ENCODE measurements at regions not wholly inside any gene's neighbourhood (a gene's known extent, or its start where the extent isn't known, plus 50 kb on each side); places are given as distances from the start of the nearest gene placed in this dataset.

GRCh38 chr9:108197008-108197365, 658.8 kb downstream of the ACTL7B start:
- no peaks in the 10 kb centered on the region for H3K9me3 ChIP-seq (ENCODE audit: low read length)
- H3K9me2 ChIP-seq (ENCODE audit: low read depth, low read length), result no peaks in the 10 kb centered on the region
- no peaks in the 10 kb centered on the region for H3K79me2 ChIP-seq (ENCODE audit: insufficient read depth, low read length)
- H3K4me3 ChIP-seq (ENCODE audit: low read depth, low read length, poor library complexity, severe bottlenecking), result no peak overlapping the region
- no peaks in the 10 kb centered on the region for H3K4me1 ChIP-seq (ENCODE audit: insufficient read depth, low read length, severe bottlenecking)
- H3K36me3 ChIP-seq (ENCODE audit: insufficient read depth, low read length), result no peaks in the 10 kb centered on the region
- no peak overlapping the region for H3K4me2 ChIP-seq (ENCODE audit: low read length)
- H3K27me3 ChIP-seq (ENCODE audit: insufficient read depth, low read length), result no peaks in the 10 kb centered on the region
- no peak overlapping the region for H2AFZ ChIP-seq (ENCODE audit: low read length)
- H3K9ac ChIP-seq (ENCODE audit: low read length), result no peak overlapping the region
- H3K27ac ChIP-seq (ENCODE audit: low read depth, low read length, poor library complexity, severe bottlenecking), result no peak overlapping the region
- TF ChIP-seq EZH2 (IDR thresholded peaks at IDR 0.05; ENCODE audit: borderline replicate concordance, low read length), result no peak
- TF ChIP-seq CTCF (IDR thresholded peaks at IDR 0.05; ENCODE audit: low read length), result no peak
- no peaks in the 10 kb centered on the region for H4K20me1 ChIP-seq (ENCODE audit: insufficient read depth, low read length)
- H3F3A ChIP-seq (ENCODE audit: insufficient read depth, low read length), result no peaks in the 10 kb centered on the region

GRCh38 chr9:108196332-108197007, 659.3 kb downstream of the ACTL7B start:
- Histone ChIP-seq H3K27me3 (ENCODE audit: insufficient read depth, low read length) (no peaks in the 10 kb centered on the region), H3K79me2 (ENCODE audit: insufficient read depth, low read length) (no peaks in the 10 kb centered on the region), H3K4me2 (ENCODE audit: low read length) (no peak overlapping the region), H2AFZ (ENCODE audit: low read length) (no peak overlapping the region), H3K9me2 (ENCODE audit: low read depth, low read length) (no peaks in the 10 kb centered on the region), H3K9me3 (ENCODE audit: low read length) (no peaks in the 10 kb centered on the region), H4K20me1 (ENCODE audit: insufficient read depth, low read length) (no peaks in the 10 kb centered on the region), H3K4me3 (ENCODE audit: low read depth, low read length, poor library complexity, severe bottlenecking) (no peak overlapping the region), H3K36me3 (ENCODE audit: insufficient read depth, low read length) (no peaks in the 10 kb centered on the region), H3K27ac (ENCODE audit: low read depth, low read length, poor library complexity, severe bottlenecking) (no peak overlapping the region), H3F3A (ENCODE audit: insufficient read depth, low read length) (no peaks in the 10 kb centered on the region), H3K4me1 (ENCODE audit: insufficient read depth, low read length, severe bottlenecking) (no peaks in the 10 kb centered on the region), H3K9ac (ENCODE audit: low read length) (no peak overlapping the region)
- TF ChIP-seq EZH2 (IDR thresholded peaks at IDR 0.05; ENCODE audit: borderline replicate concordance, low read length) (no peak), CTCF (IDR thresholded peaks at IDR 0.05; ENCODE audit: low read length) (no peak)

GRCh38 chr9:108194154-108194553, 661.6 kb downstream of the ACTL7B start:
- no peak overlapping the region for H2AFZ ChIP-seq (ENCODE audit: low read length)
- no peak overlapping the region for H3K4me2 ChIP-seq (ENCODE audit: low read length)
- no peaks in the 10 kb centered on the region for H3K9me2 ChIP-seq (ENCODE audit: low read depth, low read length)
- TF ChIP-seq EZH2 (IDR thresholded peaks at IDR 0.05; ENCODE audit: borderline replicate concordance, low read length), result no peak
- no peak for TF ChIP-seq CTCF (IDR thresholded peaks at IDR 0.05; ENCODE audit: low read length)
- no peaks in the 10 kb centered on the region for H3K79me2 ChIP-seq (ENCODE audit: insufficient read depth, low read length)
- no peaks in the 10 kb centered on the region for H3F3A ChIP-seq (ENCODE audit: insufficient read depth, low read length)
- no peaks in the 10 kb centered on the region for H3K9me3 ChIP-seq (ENCODE audit: low read length)
- H4K20me1 ChIP-seq (ENCODE audit: insufficient read depth, low read length), result no peaks in the 10 kb centered on the region
- no peak overlapping the region for H3K27ac ChIP-seq (ENCODE audit: low read depth, low read length, poor library complexity, severe bottlenecking)
- H3K27me3 ChIP-seq (ENCODE audit: insufficient read depth, low read length), result no peaks in the 10 kb centered on the region
- no peak overlapping the region for H3K4me3 ChIP-seq (ENCODE audit: low read depth, low read length, poor library complexity, severe bottlenecking)
- H3K9ac ChIP-seq (ENCODE audit: low read length), result no peak overlapping the region
- H3K4me1 ChIP-seq (ENCODE audit: insufficient read depth, low read length, severe bottlenecking), result no peaks in the 10 kb centered on the region
- H3K36me3 ChIP-seq (ENCODE audit: insufficient read depth, low read length), result no peaks in the 10 kb centered on the region

Measured in OCI-LY1 (cell line).